Fibroblast of villous mesenchyme (primary cell): ENCODE measurements at regions not wholly inside any gene's neighbourhood (a gene's known extent, or its start where the extent isn't known, plus 50 kb on each side); places are given as distances from the start of the nearest gene placed in this dataset.

Experiments used
- DNase-seq: peaks from one replicate; pipeline ENCODE4 v3.0.0-alpha.2; 2010; ENCODE audit warnings: low read depth
- H3K4me3 ChIP-seq: 2 replicates; pipeline ENCODE4 v1.5.1; 2011; ENCODE audit warnings: low read depth, mild to moderate bottlenecking, low read length
- CTCF ChIP-seq: IDR thresholded peaks from 2 replicates; pipeline ENCODE4 v1.5.1; 2012; ENCODE audit warnings: low read depth, mild to moderate bottlenecking, low read length; ENCODE audit not compliant: insufficient read depth

DNA sequence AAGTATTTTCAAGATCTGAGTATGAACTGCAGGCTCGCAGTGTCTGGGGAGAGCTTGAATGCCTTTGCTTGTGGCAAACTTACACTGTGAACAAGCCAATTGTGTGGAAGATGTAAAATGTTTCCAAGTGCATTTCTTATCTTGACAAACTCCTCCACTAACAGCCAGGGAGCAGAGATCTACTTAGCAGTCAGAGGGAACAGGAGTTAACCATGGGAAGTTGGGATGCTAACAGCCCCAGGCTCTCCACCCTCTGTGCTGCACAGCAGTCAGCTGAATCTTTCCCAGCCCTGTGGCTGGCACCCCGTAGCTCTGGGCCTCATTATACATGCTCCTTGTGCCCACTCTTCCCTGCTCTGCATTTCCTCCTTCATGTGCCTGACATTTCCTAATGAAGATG lies 450.2 kb downstream of the TSN start:
- DNase-seq, result no peak
- TF ChIP-seq CTCF, result no peak

GRCh38 chr2:122206101-122206500 lies 450.6 kb downstream of the TSN start:
- TF ChIP-seq CTCF, result no peak
- H3K4me3 ChIP-seq, result no peak overlapping the region
- DNase-seq, result no peak

More for the DNA sequence above, 450.2 kb downstream of the TSN start:
- H3K4me3 ChIP-seq, result no peak overlapping the region

- TF ChIP-seq CTCF, result no peak
- H3K4me3 ChIP-seq, result no peak overlapping the region
- DNase-seq, result no peak
Observed at GRCh38 chr2:122209377-122209776, 453.9 kb downstream of the TSN start.

- H3K4me3 ChIP-seq, result no peak overlapping the region
- DNase-seq, result no peak
- no peak for TF ChIP-seq CTCF
Observed at GRCh38 chr2:122210065-122210464, 454.6 kb downstream of the TSN start.

DNA sequence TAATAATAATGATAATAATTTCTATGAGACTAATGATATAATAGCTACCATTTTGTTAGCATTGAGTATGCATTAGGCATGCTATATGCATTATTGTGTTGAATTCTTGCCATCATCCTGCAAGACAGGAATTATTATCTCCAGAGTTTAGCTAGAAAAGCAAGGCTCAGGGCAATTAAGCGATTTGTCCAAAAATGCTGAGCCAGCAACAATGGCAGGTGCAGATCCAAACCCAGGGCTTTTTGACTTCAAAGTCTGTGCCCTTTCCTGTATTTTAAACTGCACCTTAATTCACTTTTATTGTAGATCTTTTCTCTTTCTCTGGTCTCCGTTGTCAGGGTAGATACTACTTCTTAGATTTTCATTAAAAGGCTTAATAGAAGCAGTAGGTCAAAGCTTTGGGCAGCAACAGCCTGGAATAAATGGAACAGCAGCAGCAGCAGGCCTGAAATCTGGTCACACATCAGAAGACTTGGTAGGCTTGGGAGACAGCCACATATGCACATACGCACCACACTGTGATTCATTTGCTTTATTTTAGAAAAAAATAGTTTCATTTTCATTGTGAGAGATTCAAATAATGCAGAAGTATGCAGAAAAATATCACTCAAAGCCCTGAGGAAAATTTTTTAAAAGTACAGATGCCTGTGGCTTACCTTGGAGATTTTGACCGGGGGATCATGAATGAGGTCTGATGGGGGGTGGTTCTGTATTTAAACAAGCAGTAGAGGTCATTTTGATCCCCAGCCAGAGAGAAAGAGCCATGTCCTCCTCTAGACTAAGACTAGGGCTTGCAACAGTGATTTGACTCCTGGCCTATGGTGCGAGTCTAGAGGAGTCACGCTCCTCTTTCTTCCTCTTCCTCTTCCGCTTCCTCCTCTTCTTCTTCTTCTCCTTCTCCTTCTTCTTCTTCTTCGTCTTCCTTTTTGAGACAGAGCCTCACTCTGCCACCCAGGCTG lies 455.7 kb downstream of the TSN start:
- TF ChIP-seq CTCF, result no peak
- no peak for DNase-seq
- no peak overlapping the region for H3K4me3 ChIP-seq

DNA sequence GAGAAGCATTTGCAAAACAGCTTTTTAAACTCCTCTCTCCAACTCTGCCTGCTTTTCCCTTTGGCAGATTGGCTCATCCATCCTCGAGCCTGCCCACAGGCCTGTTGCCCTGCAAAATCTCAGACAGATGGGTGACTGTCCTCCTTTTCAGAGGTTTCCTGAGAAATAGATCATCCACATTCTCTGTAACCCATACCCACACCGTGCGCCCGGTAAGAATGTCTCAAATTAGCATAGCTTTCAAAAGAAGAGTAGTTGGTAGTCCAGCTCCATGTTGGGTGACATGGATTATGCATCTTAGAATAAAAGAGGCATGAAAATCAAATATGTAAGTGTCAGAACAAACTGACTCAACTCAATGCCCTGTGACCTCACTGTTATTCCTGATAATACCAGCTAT lies 457.9 kb downstream of the TSN start:
- DNase-seq, result no peak
- no peak for TF ChIP-seq CTCF
- no peak overlapping the region for H3K4me3 ChIP-seq
